HepG2 (cell line): ENCODE measurements at regions not wholly inside any gene's neighbourhood (a gene's known extent, or its start where the extent isn't known, plus 50 kb on each side); places are given as distances from the start of the nearest gene placed in this dataset.

Source experiments
- ATAC-seq: fragments of 200-7000 bp; cut with Tn5 transposase; 3 replicates; pipeline ENCODE4 v1.9.1; 2020; ENCODE audit warnings: mild to moderate bottlenecking, moderate library complexity
- BruUV-seq: library from RNA; stranded (reverse); fragments of 400-500 nt; replicated peaks from 2 replicates; lab custom pipeline; 2021; lab: Mats Ljungman, UMichigan
- CTCF ChIA-PET: fragments of 300-600 bp; formaldehyde crosslinking; extraction: SDS; loops from one replicate; lab custom pipeline; 2021; ENCODE audit warnings: low total read pairs, inconsistent platforms, low intra/inter-chr PET ratio; lab: Yijun Ruan, JAX
- POLR2A ChIA-PET: fragments of 350-600 bp; sonication (Branson Sonifier 250); formaldehyde crosslinking; loops from one replicate; lab custom pipeline; 2020; ENCODE audit warnings: antibody characterized with exemption, inconsistent platforms; lab: Yijun Ruan, JAX
- DNase-seq: peaks from one replicate; pipeline ENCODE4 v3.0.0-alpha.2; 2015; ENCODE audit warnings: low spot score
- FAIRE-seq: peaks from 3 replicates; lab custom pipeline; 2011; peaks lifted over from hg19 to GRCh38; lab: Jason Lieb, UNC
- H2AFZ ChIP-seq: one replicate; pipeline ENCODE4 v1.6.1; 2011; ENCODE audit warnings: low read length, inconsistent platforms
- H3K27ac ChIP-seq: fragments of 300-600 bp; 3 replicates; pipeline ENCODE4 v1.8.0; 2011; ENCODE audit warnings: mixed run types, mild to moderate bottlenecking, mixed read lengths, low read length, inconsistent platforms; ENCODE audit not compliant: insufficient read depth; ENCODE audit errors: extremely low read length
- H3K27me3 ChIP-seq, 2 experiments: fragments of 200-600 bp in 1 of 2; 2 replicates in 1 of 2; 3 replicates in 1 of 2; pipeline versions ENCODE4 v1.6.0 to v1.8.0; 2011; ENCODE audit warnings: low read length in 2 of 2, mild to moderate bottlenecking in 2 of 2, moderate library complexity in 2 of 2, inconsistent platforms in 1 of 2; ENCODE audit not compliant: insufficient read depth in 2 of 2, control insufficient read depth in 1 of 2
- H3K36me3 ChIP-seq, 2 experiments: fragments of 200-600 bp in 1 of 2; replicated peaks in 1 of 2; 2 replicates in 1 of 2; 3 replicates in 1 of 2; pipeline versions ENCODE4 v1.5.1 to v1.8.0; 2011; ENCODE audit warnings: low read length in 2 of 2, inconsistent platforms in 1 of 2; ENCODE audit not compliant: insufficient read depth in 2 of 2, control insufficient read depth in 1 of 2
- H3K4me1 ChIP-seq: 2 replicates; pipeline ENCODE4 v1.5.1; 2012; ENCODE audit warnings: low read length, inconsistent platforms; ENCODE audit not compliant: insufficient read depth
- H3K4me2 ChIP-seq: 2 replicates; pipeline ENCODE4 v1.6.0; 2011; ENCODE audit warnings: low read depth, low read length, inconsistent platforms
- H3K4me3 ChIP-seq, 3 experiments: fragments of 200-600 bp in 1 of 3; sonication (generic), shearing (Covaris generic) in 1 of 3; replicated peaks in 1 of 3; 2 replicates each; pipeline ENCODE4 v1.5.1; 2011 to 2016; ENCODE audit warnings: low read length in 3 of 3, inconsistent platforms in 2 of 3, low read depth in 2 of 3, mild to moderate bottlenecking in 2 of 3, control low read depth in 1 of 3, mixed read lengths in 1 of 3; ENCODE audit not compliant: insufficient read depth in 1 of 3
- H3K79me2 ChIP-seq: one replicate; pipeline ENCODE4 v1.6.1; 2011; ENCODE audit warnings: low read length, inconsistent platforms; ENCODE audit not compliant: insufficient read depth
- H3K9ac ChIP-seq: 2 replicates; pipeline ENCODE4 v1.6.0; 2011; ENCODE audit warnings: mild to moderate bottlenecking, low read depth, low read length, inconsistent platforms; ENCODE audit not compliant: insufficient read depth
- H3K9me3 ChIP-seq: 2 replicates; pipeline ENCODE4 v1.5.1; 2012; ENCODE audit warnings: mild to moderate bottlenecking, low read length
- H4K20me1 ChIP-seq: 2 replicates; pipeline ENCODE4 v1.6.0; 2011; ENCODE audit warnings: inconsistent platforms, mild to moderate bottlenecking, low read length, moderate library complexity; ENCODE audit not compliant: insufficient read depth
- AGO1 ChIP-seq: fragments of 200-400 bp; formaldehyde crosslinking; IDR thresholded peaks from 2 replicates; pipeline ENCODE4 v1.6.1; 2017; ENCODE audit warnings: mild to moderate bottlenecking, low read depth, low read length, moderate library complexity; ENCODE audit not compliant: poor library complexity, severe bottlenecking
- ARNT ChIP-seq: fragments of 450-650 bp; IDR thresholded peaks from 2 replicates; pipeline ENCODE4 v1.6.1; 2017
- BCL6 ChIP-seq: IDR thresholded peaks from 2 replicates; pipeline ENCODE4 v1.6.1; 2016; ENCODE audit warnings: missing genetic modification reagents, missing compliant biosample characterization
- FOSL1 ChIP-seq: sonication (generic); formaldehyde crosslinking; IDR thresholded peaks from 2 replicates; pipeline ENCODE4 v1.9.0; 2021; ENCODE audit warnings: missing genetic modification reagents, borderline replicate concordance
- SRSF1 ChIP-seq: fragments of 200-400 bp; formaldehyde crosslinking; optimal IDR thresholded peaks from 2 replicates; pipeline ENCODE3; 2017; ENCODE audit warnings: mild to moderate bottlenecking, low read depth, low read length, moderate library complexity
- ZBTB1 ChIP-seq: sonication (generic); formaldehyde crosslinking; IDR thresholded peaks from 2 replicates; pipeline ENCODE4 v1.4.0; 2020; ENCODE audit warnings: missing genetic modification reagents, borderline replicate concordance
- ZBTB26 ChIP-seq: IDR thresholded peaks from 2 replicates; pipeline ENCODE4 v1.6.1; 2016; ENCODE audit warnings: missing compliant biosample characterization, missing genetic modification reagents, borderline replicate concordance
- ZEB1 ChIP-seq: IDR thresholded peaks from 2 replicates; pipeline ENCODE4 v1.6.1; 2012; ENCODE audit warnings: mild to moderate bottlenecking, low read depth, inconsistent platforms; ENCODE audit not compliant: insufficient replicate concordance
- ZNF225 ChIP-seq: sonication (generic); formaldehyde crosslinking; IDR thresholded peaks from 2 replicates; pipeline ENCODE4 v1.4.0; 2020; ENCODE audit warnings: mild to moderate bottlenecking, missing genetic modification reagents
- ZNF639 ChIP-seq: conservative IDR thresholded peaks from 2 replicates; pipeline ENCODE4 v1.6.1; 2018; ENCODE audit warnings: missing genetic modification reagents
- ZNF709 ChIP-seq: sonication (generic); formaldehyde crosslinking; IDR thresholded peaks from 2 replicates; pipeline ENCODE4 v1.5.0; 2020; ENCODE audit warnings: mild to moderate bottlenecking, missing genetic modification reagents
- WGBS: methylation state at CpG from one replicate; pipeline ENCODE4 v1.1.6; 2017; ENCODE audit warnings: low lambda C conversion rate; 5-methylcytosine and 5-hydroxymethylcytosine counted together
- in situ Hi-C: cut with HindIII; loops from 2 replicates; pipeline ENCODE4 v1.10.0; 2017; ENCODE audit warnings: low pct_unique_long_range_greater_than_20kb; ENCODE audit not compliant: extremely low pct_ligation_motif_present
- intact Hi-C: fragments of 100-400 bp; cut with micrococcal nuclease; formaldehyde crosslinking; loops from one replicate; pipeline ENCODE4 v1.10.0; 2022; ENCODE audit not compliant: unreplicated experiment
- TF ChIP-seq, protein P1 (sequence below): sonication (generic); formaldehyde crosslinking; IDR thresholded peaks from 2 replicates; pipeline ENCODE4 v1.4.0; 2020; ENCODE audit warnings: missing genetic modification reagents
- TF ChIP-seq, protein P2 (sequence below): sonication (generic); formaldehyde crosslinking; IDR thresholded peaks from 2 replicates; pipeline ENCODE4 v1.4.0; 2020; ENCODE audit warnings: missing genetic modification reagents, mild to moderate bottlenecking, borderline replicate concordance

DNA sequence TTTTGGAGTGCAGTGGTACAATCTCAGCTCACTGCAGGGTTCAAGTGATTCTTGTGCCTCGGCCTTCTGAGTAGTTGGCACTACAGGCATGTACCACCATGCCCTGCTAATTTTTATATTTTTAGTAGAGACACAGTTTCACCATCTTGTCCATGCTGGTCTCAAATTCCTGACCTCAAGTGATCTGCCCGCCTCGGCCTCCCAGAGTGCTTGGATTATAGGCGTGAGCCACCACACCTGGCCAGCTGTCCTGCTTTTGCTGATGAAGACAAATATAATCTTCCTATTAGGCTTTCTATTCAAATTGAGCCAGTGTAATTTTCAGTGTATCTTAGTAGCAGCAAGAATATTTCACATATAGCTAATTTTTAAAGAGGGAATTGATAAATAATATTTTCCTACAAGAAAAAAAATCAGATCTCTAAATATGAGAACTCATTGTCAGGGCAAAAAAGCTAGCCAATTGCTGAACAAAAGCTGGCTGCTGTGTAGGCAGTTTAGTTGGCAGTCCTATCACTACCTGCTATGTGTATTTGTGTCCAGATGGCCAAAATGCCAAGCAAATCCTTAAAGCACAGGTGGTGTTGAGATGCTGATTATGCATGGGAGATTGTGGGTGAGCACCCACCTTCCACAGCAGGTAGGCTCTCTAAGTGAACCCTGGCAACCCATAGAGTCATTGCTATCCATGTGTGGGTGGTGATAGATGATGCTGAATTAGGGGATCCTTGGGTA lies 60.8 kb upstream of the STAM2 start:
- H3K36me3 ChIP-seq = no peaks in the 10 kb centered on the region
- in situ Hi-C loops = no loop called here
- TF ChIP-seq ZNF639 = no peak
- no peak for TF ChIP-seq ZBTB26 (CRISPR knock-in tag)
- no peak for TF ChIP-seq ARNT
- TF ChIP-seq, protein P1, sequence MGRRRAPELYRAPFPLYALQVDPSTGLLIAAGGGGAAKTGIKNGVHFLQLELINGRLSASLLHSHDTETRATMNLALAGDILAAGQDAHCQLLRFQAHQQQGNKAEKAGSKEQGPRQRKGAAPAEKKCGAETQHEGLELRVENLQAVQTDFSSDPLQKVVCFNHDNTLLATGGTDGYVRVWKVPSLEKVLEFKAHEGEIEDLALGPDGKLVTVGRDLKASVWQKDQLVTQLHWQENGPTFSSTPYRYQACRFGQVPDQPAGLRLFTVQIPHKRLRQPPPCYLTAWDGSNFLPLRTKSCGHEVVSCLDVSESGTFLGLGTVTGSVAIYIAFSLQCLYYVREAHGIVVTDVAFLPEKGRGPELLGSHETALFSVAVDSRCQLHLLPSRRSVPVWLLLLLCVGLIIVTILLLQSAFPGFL (CRISPR knock-in tag) = no peak
- no peak for TF ChIP-seq FOSL1 (CRISPR knock-in tag)
- TF ChIP-seq AGO1 = no peak
- TF ChIP-seq BCL6 (CRISPR knock-in tag) = no peak
- no peak for TF ChIP-seq ZEB1
- no peak for TF ChIP-seq ZNF709 (CRISPR knock-in tag)
- TF ChIP-seq, protein P2, sequence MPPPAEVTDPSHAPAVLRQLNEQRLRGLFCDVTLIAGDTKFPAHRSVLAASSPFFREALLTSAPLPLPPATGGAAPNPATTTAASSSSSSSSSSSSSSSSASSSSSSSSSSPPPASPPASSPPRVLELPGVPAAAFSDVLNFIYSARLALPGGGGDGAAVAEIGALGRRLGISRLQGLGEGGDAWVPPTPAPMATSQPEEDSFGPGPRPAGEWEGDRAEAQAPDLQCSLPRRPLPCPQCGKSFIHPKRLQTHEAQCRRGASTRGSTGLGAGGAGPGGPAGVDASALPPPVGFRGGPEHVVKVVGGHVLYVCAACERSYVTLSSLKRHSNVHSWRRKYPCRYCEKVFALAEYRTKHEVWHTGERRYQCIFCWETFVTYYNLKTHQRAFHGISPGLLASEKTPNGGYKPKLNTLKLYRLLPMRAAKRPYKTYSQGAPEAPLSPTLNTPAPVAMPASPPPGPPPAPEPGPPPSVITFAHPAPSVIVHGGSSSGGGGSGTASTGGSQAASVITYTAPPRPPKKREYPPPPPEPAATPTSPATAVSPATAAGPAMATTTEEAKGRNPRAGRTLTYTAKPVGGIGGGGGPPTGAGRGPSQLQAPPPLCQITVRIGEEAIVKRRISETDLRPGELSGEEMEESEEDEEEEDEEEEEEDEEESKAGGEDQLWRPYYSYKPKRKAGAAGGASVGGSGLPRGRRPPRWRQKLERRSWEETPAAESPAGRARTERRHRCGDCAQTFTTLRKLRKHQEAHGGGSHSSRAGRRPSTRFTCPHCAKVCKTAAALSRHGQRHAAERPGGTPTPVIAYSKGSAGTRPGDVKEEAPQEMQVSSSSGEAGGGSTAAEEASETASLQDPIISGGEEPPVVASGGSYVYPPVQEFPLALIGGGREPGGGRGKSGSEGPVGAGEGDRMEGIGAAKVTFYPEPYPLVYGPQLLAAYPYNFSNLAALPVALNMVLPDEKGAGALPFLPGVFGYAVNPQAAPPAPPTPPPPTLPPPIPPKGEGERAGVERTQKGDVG = no peak
- TF ChIP-seq SRSF1 = no peak
- no peak for TF ChIP-seq ZNF225 (CRISPR knock-in tag)
- TF ChIP-seq ZBTB1 = no peak
- TF ChIP-seq, all 625 proteins: peak for 0
- Histone ChIP-seq H3K27ac (no peak overlapping the region), H3K9me3 (peaks cover 10% of the 10 kb centered on the region; the same call in 1 of the 2 replicates), H3K4me2 (no peak overlapping the region), H2AFZ (no peak overlapping the region), H3K79me2 (no peaks in the 10 kb centered on the region), H3K9ac (no peak overlapping the region), H3K4me3 (no peak overlapping the region), H4K20me1 (no peaks in the 10 kb centered on the region), H3K4me1 (no peaks in the 10 kb centered on the region), H3K27me3 (no peaks in the 10 kb centered on the region; a peak in 1 of 5 replicates)
- 52% methylated on average over 4 of the region's 4 CpGs for WGBS
- ATAC-seq (no peak), FAIRE-seq (no peak), DNase-seq (no peak)
- POLR2A ChIA-PET = no interaction called here
- intact Hi-C loops = no loop called here
- no TSS peak for BruUV-seq
- CTCF ChIA-PET = no interaction called here
